ENCODE measurements at regions not wholly inside any gene's neighbourhood (a gene's known extent, or its start where the extent isn't known, plus 50 kb on each side); places are given as distances from the start of the nearest gene placed in this dataset.
A peak's percentile ranks its signal among the peaks of the same experiment; 100 is the strongest.

- H3K36me3 ChIP-seq: no peaks in the 10 kb centered on the region
- H3K27ac ChIP-seq: peak overlapping the region in 1 of 4 donors; percentile 38
- no peaks in the 10 kb centered on the region for H3K9me3 ChIP-seq
- H3K4me3 ChIP-seq: no peak overlapping the region
- TF ChIP-seq, protein P1, sequence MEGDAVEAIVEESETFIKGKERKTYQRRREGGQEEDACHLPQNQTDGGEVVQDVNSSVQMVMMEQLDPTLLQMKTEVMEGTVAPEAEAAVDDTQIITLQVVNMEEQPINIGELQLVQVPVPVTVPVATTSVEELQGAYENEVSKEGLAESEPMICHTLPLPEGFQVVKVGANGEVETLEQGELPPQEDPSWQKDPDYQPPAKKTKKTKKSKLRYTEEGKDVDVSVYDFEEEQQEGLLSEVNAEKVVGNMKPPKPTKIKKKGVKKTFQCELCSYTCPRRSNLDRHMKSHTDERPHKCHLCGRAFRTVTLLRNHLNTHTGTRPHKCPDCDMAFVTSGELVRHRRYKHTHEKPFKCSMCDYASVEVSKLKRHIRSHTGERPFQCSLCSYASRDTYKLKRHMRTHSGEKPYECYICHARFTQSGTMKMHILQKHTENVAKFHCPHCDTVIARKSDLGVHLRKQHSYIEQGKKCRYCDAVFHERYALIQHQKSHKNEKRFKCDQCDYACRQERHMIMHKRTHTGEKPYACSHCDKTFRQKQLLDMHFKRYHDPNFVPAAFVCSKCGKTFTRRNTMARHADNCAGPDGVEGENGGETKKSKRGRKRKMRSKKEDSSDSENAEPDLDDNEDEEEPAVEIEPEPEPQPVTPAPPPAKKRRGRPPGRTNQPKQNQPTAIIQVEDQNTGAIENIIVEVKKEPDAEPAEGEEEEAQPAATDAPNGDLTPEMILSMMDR (IDR thresholded peaks at IDR 0.05): no peak
- TF ChIP-seq POLR2A (IDR thresholded peaks at IDR 0.05): no peak
- H3K4me1 ChIP-seq: no peaks in the 10 kb centered on the region
- DNase-seq: no peak
- H3K27me3 ChIP-seq: no peaks in the 10 kb centered on the region
Observed at GRCh38 chr6:165877192-165877591, 214.2 kb upstream of the PDE10A start.

DNA sequence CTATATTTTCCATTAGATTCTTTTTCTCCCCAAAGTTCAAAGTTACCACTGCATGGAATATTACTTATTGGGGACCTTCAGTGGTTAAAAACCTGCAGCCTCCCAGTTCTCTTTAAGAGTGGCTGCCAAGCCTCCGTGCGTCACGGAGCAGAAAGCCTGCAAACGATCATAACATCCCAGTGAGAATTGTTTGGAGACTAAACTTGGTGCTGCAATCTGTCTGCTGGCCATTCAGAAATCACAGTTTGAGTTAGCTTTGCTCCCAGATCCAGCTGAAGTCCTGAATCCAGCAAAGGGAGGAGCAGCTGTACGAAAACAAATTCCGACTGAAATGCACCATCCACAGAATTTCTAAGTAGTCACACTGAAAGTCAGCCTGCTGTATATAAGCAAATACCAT is 213.5 kb upstream of the PDE10A start:
- DNase-seq: peak in 1 of 3 donors; percentile 55
- H3K4me3 ChIP-seq: no peak overlapping the region
- H3K9me3 ChIP-seq: no peaks in the 10 kb centered on the region
- no peak for TF ChIP-seq POLR2A (IDR thresholded peaks at IDR 0.05)
- TF ChIP-seq, protein P1 (IDR thresholded peaks at IDR 0.05): no peak
- peak overlapping the region in 1 of 4 donors; percentile 38 for H3K27ac ChIP-seq
- no peaks in the 10 kb centered on the region for H3K36me3 ChIP-seq
- no peaks in the 10 kb centered on the region for H3K27me3 ChIP-seq
- H3K4me1 ChIP-seq: no peaks in the 10 kb centered on the region

GRCh38 chr6:165875946-165876345 is 212.9 kb upstream of the PDE10A start:
- Histone ChIP-seq H3K27ac (no peak overlapping the region), H3K4me1 (no peaks in the 10 kb centered on the region), H3K4me3 (no peak overlapping the region), H3K36me3 (no peaks in the 10 kb centered on the region), H3K9me3 (no peaks in the 10 kb centered on the region), H3K27me3 (no peaks in the 10 kb centered on the region)
- TF ChIP-seq, protein P1 (IDR thresholded peaks at IDR 0.05): no peak
- no peak for TF ChIP-seq POLR2A (IDR thresholded peaks at IDR 0.05)
- no peak for DNase-seq

- Histone ChIP-seq H3K4me3 (no peak overlapping the region), H3K9me3 (no peaks in the 10 kb centered on the region), H3K27ac (no peak overlapping the region), H3K27me3 (no peaks in the 10 kb centered on the region), H3K36me3 (no peaks in the 10 kb centered on the region), H3K4me1 (no peaks in the 10 kb centered on the region)
- DNase-seq: no peak
- no peak for TF ChIP-seq POLR2A (IDR thresholded peaks at IDR 0.05)
- TF ChIP-seq, protein P1 (IDR thresholded peaks at IDR 0.05): no peak
Observed at GRCh38 chr6:165873976-165874375, 210.9 kb upstream of the PDE10A start.

GRCh38 chr6:165872811-165873210 is 209.8 kb upstream of the PDE10A start:
- H3K36me3 ChIP-seq: no peaks in the 10 kb centered on the region
- H3K4me1 ChIP-seq: no peaks in the 10 kb centered on the region
- H3K9me3 ChIP-seq: no peaks in the 10 kb centered on the region
- no peaks in the 10 kb centered on the region for H3K27me3 ChIP-seq
- H3K4me3 ChIP-seq: no peak overlapping the region
- DNase-seq: no peak
- H3K27ac ChIP-seq: no peak overlapping the region
- no peak for TF ChIP-seq POLR2A (IDR thresholded peaks at IDR 0.05)
- TF ChIP-seq, protein P1 (IDR thresholded peaks at IDR 0.05): no peak

GRCh38 chr6:165872311-165872710 is 209.3 kb upstream of the PDE10A start:
- Histone ChIP-seq H3K27ac (no peak overlapping the region), H3K4me3 (no peak overlapping the region), H3K4me1 (no peaks in the 10 kb centered on the region), H3K36me3 (no peaks in the 10 kb centered on the region), H3K27me3 (no peaks in the 10 kb centered on the region), H3K9me3 (no peaks in the 10 kb centered on the region)
- TF ChIP-seq POLR2A (IDR thresholded peaks at IDR 0.05): no peak
- TF ChIP-seq, protein P1 (IDR thresholded peaks at IDR 0.05): no peak
- no peak for DNase-seq
